Epithelial cell of esophagus (primary cell): ENCODE measurements at regions not wholly inside any gene's neighbourhood (a gene's known extent, or its start where the extent isn't known, plus 50 kb on each side); places are given as distances from the start of the nearest gene placed in this dataset.

Experiments used
- DNase-seq: peaks from one replicate; pipeline ENCODE4 v3.0.0; 2010; ENCODE audit warnings: low read depth
- H3K4me3 ChIP-seq: 2 replicates; pipeline ENCODE4 v1.5.1; 2011; ENCODE audit warnings: mild to moderate bottlenecking, low read length, control low read depth
- CTCF ChIP-seq: IDR thresholded peaks from 2 replicates; pipeline ENCODE4 v1.5.1; 2011; ENCODE audit warnings: low read depth, mild to moderate bottlenecking, low read length, control low read depth, inconsistent platforms; ENCODE audit not compliant: insufficient read depth; ENCODE audit errors: missing control alignments

DNA sequence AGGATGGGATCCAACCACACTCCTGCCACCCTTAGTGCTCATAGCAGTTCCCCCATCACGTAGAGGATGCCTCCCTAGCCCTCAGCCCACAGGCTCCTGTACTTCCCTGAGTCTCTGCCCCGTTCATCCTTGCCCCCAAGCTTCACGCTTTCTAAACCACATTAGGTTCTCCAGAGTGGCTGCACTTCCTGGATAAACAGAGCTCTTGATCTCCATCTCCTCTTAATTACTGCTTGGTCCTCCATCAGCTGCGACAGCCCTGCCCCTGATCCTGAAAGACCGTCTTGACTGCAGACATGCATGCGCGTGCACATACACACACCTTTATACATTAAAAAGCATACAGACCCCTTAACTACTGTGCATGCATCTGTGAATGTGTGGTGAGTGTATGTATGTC is 530.0 kb downstream of the BCL11B start:
- DNase-seq, result no peak
- no peak overlapping the region for H3K4me3 ChIP-seq
- TF ChIP-seq CTCF, result no peak

DNA sequence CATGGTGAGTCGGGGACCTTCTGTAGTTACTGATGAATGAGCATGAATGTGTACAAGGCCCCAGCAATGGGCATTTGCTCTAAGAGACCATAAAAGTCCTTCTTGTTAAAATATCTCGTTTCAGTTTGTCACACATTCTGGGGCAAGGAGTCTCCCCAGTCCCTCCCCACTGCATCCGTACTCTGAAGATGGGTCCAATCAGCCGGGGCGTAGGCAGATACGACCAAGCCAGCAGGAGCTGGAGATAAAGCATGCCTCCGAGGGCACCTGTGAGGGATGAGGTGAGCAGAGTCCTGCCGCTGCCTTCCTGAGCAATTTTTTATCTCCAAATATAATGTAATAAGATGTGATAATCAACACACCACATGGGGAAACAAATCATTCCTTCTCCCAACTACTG is 528.5 kb downstream of the BCL11B start:
- H3K4me3 ChIP-seq, result no peak overlapping the region
- DNase-seq, result no peak
- no peak for TF ChIP-seq CTCF

DNA sequence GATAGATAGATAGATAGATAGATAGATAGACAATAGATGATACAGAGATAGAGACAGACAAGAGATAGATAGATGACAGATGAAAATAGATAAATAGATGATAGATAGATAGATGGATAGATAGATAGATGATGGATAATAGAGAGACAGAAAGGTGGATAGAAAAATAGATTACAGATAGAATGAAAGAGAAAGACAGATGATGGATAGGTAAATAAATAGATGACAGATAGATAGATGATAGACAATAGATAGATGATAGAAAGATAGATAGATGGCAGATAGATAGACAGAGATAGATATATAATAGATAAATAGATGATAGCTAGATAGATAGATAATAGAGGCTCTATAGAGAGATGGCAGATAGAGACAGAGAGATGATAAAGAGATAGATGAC is 523.0 kb downstream of the BCL11B start:
- no peak for TF ChIP-seq CTCF
- H3K4me3 ChIP-seq, result no peak overlapping the region
- DNase-seq, result no peak

- no peak for DNase-seq
- TF ChIP-seq CTCF, result no peak
These were observed 520.9 kb downstream of the BCL11B start for GRCh38 chr14:98751110-98751509.

DNA sequence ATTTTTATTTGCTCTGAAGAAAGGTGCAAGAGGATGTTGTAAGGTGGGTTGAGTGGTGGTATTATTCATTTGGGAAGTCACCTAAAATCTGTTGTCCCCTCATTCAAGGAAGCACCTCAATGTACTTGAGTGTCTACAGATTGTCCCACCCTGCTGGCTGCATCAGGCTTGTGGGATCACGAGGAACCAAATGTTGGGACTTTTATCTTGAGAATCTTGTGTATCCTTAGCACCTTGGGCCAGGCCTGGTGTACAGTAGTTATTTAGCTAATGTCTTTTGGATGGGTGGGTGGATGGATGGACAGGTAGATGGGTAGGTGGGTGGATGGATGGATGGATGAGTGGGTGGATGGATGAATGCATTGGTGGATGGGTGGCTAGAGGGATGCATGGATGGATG is 519.3 kb downstream of the BCL11B start:
- no peak overlapping the region for H3K4me3 ChIP-seq
- DNase-seq, result no peak
- TF ChIP-seq CTCF, result no peak

More at GRCh38 chr14:98751110-98751509, 520.9 kb downstream of the BCL11B start:
- no peak overlapping the region for H3K4me3 ChIP-seq

GRCh38 chr14:98754343-98755020 is 517.5 kb downstream of the BCL11B start:
- peak; percentile 64 for DNase-seq
- H3K4me3 ChIP-seq, result no peak overlapping the region
- no peak for TF ChIP-seq CTCF

GRCh38 chr14:98756749-98757148 is 515.2 kb downstream of the BCL11B start:
- no peak overlapping the region for H3K4me3 ChIP-seq
- TF ChIP-seq CTCF, result no peak
- DNase-seq, result no peak
